GM12878 (cell line): ENCODE measurements at regions not wholly inside any gene's neighbourhood (a gene's known extent, or its start where the extent isn't known, plus 50 kb on each side); places are given as distances from the start of the nearest gene placed in this dataset.

Source experiments
- ATAC-seq: fragments of 200-7000 bp; cut with Tn5 transposase; 3 replicates; pipeline ENCODE4 v1.9.1; 2020; ENCODE audit warnings: mild to moderate bottlenecking, moderate library complexity
- BruUV-seq: library from RNA; stranded (reverse); fragments of 400-500 nt; replicated peaks from 2 replicates; lab custom pipeline; 2021; lab: Mats Ljungman, UMichigan
- CTCF ChIA-PET: fragments of 300-600 bp; sonication (Branson Sonifier 250); formaldehyde crosslinking; extraction: SDS; loops from one replicate; lab custom pipeline; 2021; ENCODE audit warnings: inconsistent platforms; lab: Yijun Ruan, JAX
- POLR2A ChIA-PET: fragments of 350-600 bp; formaldehyde crosslinking; extraction: SDS; loops from one replicate; lab custom pipeline; 2021; ENCODE audit warnings: inconsistent platforms; lab: Charles Lee
- RAD21 ChIA-PET: fragments of 300-600 bp; sonication (Branson Sonifier 250); formaldehyde crosslinking; loops from one replicate; lab custom pipeline; 2023; ENCODE audit warnings: antibody characterized with exemption; ENCODE audit not compliant: unreplicated experiment; lab: Charles Lee
- SMC1A ChIA-PET: fragments of 300-600 bp; sonication (Branson Sonifier 250); formaldehyde crosslinking; loops from one replicate; lab custom pipeline; 2023; ENCODE audit not compliant: unreplicated experiment, uncharacterized antibody; lab: Charles Lee
- DNase-seq: peaks from one replicate; pipeline ENCODE4 v3.0.0-alpha.2; 2011; ENCODE audit warnings: low read depth, low spot score
- FAIRE-seq: peaks from 3 replicates; lab custom pipeline; 2011; peaks lifted over from hg19 to GRCh38; lab: Jason Lieb, UNC
- H2AFZ ChIP-seq: 2 replicates; pipeline ENCODE4 v1.6.0; 2011; ENCODE audit warnings: low read depth, low read length, control low read depth; ENCODE audit not compliant: control insufficient read depth
- H3K27ac ChIP-seq: 2 replicates; pipeline ENCODE4 v1.5.1; 2011; ENCODE audit warnings: control low read depth; ENCODE audit not compliant: control insufficient read depth, insufficient read depth
- H3K27me3 ChIP-seq, 2 experiments: replicated peaks in 1 of 2; 2 replicates each; pipeline versions ENCODE4 v1.6.0 to v1.6.1; 2011; ENCODE audit warnings: low read length in 1 of 2; ENCODE audit not compliant: control insufficient read depth in 2 of 2, insufficient read depth in 2 of 2
- H3K36me3 ChIP-seq, 2 experiments: 2 replicates each; pipeline ENCODE4 v1.5.1; 2011; ENCODE audit warnings: low read length in 1 of 2; ENCODE audit not compliant: control insufficient read depth in 2 of 2, insufficient read depth in 2 of 2
- H3K4me1 ChIP-seq: 2 replicates; pipeline ENCODE4 v1.6.1; 2011; ENCODE audit warnings: mild to moderate bottlenecking, low read length, moderate library complexity, mixed read lengths; ENCODE audit not compliant: control insufficient read depth, insufficient read depth
- H3K4me2 ChIP-seq: 2 replicates; pipeline ENCODE4 v1.6.0; 2011; ENCODE audit warnings: control low read depth; ENCODE audit not compliant: control insufficient read depth, insufficient read depth
- H3K4me3 ChIP-seq: fragments of 200-600 bp; sonication (generic); 2 replicates; pipeline ENCODE4 v1.5.1; 2016
- H3K79me2 ChIP-seq: 2 replicates; pipeline ENCODE4 v1.6.0; 2011; ENCODE audit warnings: low read length; ENCODE audit not compliant: control insufficient read depth, insufficient read depth
- H3K9ac ChIP-seq: 2 replicates; pipeline ENCODE4 v1.8.0; 2011; ENCODE audit warnings: low read length, control low read depth, mixed read lengths; ENCODE audit not compliant: control insufficient read depth, insufficient read depth
- H3K9me3 ChIP-seq: replicated peaks from 3 replicates; pipeline ENCODE4 v1.5.1; 2011; ENCODE audit warnings: mild to moderate bottlenecking, low read length; ENCODE audit not compliant: control insufficient read depth, insufficient read depth
- H4K20me1 ChIP-seq: 2 replicates; pipeline ENCODE4 v1.6.0; 2011; ENCODE audit not compliant: control insufficient read depth, insufficient read depth
- CHD4 ChIP-seq: fragments of 200-600 bp; sonication (generic); IDR thresholded peaks from 2 replicates; pipeline ENCODE4 v1.6.1; 2016; ENCODE audit warnings: mild to moderate bottlenecking
- EZH2 ChIP-seq: IDR thresholded peaks from 2 replicates; pipeline ENCODE4 v1.6.1; 2012; ENCODE audit warnings: low read depth, mild to moderate bottlenecking, control low read depth, inconsistent platforms, low read length, borderline replicate concordance; ENCODE audit not compliant: control insufficient read depth
- GABPA ChIP-seq: IDR thresholded peaks from 2 replicates; pipeline ENCODE4 v1.6.1; 2014; ENCODE audit warnings: antibody characterized with exemption, low read depth, mild to moderate bottlenecking, inconsistent platforms
- GATAD2B ChIP-seq: fragments of 450-650 bp; conservative IDR thresholded peaks from 2 replicates; pipeline ENCODE4 v1.6.1; 2017; ENCODE audit warnings: low read depth, mild to moderate bottlenecking, moderate library complexity
- JUNB ChIP-seq: IDR thresholded peaks from 2 replicates; pipeline ENCODE4 v1.6.1; 2016; ENCODE audit warnings: antibody characterized with exemption, mild to moderate bottlenecking
- MYC ChIP-seq: IDR thresholded peaks from 2 replicates; pipeline ENCODE4 v1.6.1; 2011; ENCODE audit warnings: mild to moderate bottlenecking, low read length, moderate library complexity, inconsistent platforms; ENCODE audit not compliant: insufficient read depth, insufficient replicate concordance, insufficient read length, severe bottlenecking
- PML ChIP-seq: IDR thresholded peaks from 2 replicates; pipeline ENCODE4 v1.6.1; 2012; ENCODE audit warnings: low read length, inconsistent platforms
- SP1 ChIP-seq: IDR thresholded peaks from one replicate; pipeline ENCODE4 v1.6.1; 2011; ENCODE audit warnings: low read depth, low read length
- STAT3 ChIP-seq: IDR thresholded peaks from 2 replicates; pipeline ENCODE4 v1.6.1; 2011; ENCODE audit warnings: low read depth, low read length, improper control_type of control experiment
- WRNIP1 ChIP-seq: IDR thresholded peaks from 2 replicates; pipeline ENCODE4 v1.6.1; 2011; ENCODE audit warnings: low read depth, low read length, improper control_type of control experiment, borderline replicate concordance
- ZNF622 ChIP-seq: fragments of 450-650 bp; IDR thresholded peaks from 2 replicates; pipeline ENCODE4 v1.6.1; 2017; ENCODE audit warnings: mild to moderate bottlenecking, inconsistent platforms
- ZZZ3 ChIP-seq: IDR thresholded peaks from 2 replicates; pipeline ENCODE4 v1.6.1; 2011; ENCODE audit warnings: low read depth; ENCODE audit not compliant: control insufficient read depth, insufficient read length
- WGBS: methylation state at CpG from one replicate; pipeline ENCODE4 v1.1.6; 2016; ENCODE audit warnings: low lambda C conversion rate; ENCODE audit not compliant: insufficient replicate concordance, insufficient coverage; ENCODE audit errors: missing lambda C conversion rate; 5-methylcytosine and 5-hydroxymethylcytosine counted together
- in situ Hi-C: fragments of 300-500 bp; cut with MboI; formaldehyde crosslinking; loops from 9 replicates; pipeline ENCODE4 v1.14.3; 2018; ENCODE audit warnings: mixed read lengths
- intact Hi-C: fragments of 100-400 bp; cut with micrococcal nuclease; formaldehyde crosslinking; loops from one replicate; pipeline ENCODE4 v1.14.2; 2022; ENCODE audit not compliant: unreplicated experiment
- TF ChIP-seq, protein P1 (sequence below): IDR thresholded peaks from 2 replicates; pipeline ENCODE4 v1.6.1; 2012; ENCODE audit warnings: improper control_type of control experiment, low read depth, low read length; ENCODE audit not compliant: insufficient replicate concordance
- TF ChIP-seq, protein P2 (sequence below): fragments of 450-650 bp; IDR thresholded peaks from 2 replicates; pipeline ENCODE4 v1.6.1; 2016; ENCODE audit warnings: mild to moderate bottlenecking, moderate library complexity, borderline replicate concordance

- TF ChIP-seq, protein P1, sequence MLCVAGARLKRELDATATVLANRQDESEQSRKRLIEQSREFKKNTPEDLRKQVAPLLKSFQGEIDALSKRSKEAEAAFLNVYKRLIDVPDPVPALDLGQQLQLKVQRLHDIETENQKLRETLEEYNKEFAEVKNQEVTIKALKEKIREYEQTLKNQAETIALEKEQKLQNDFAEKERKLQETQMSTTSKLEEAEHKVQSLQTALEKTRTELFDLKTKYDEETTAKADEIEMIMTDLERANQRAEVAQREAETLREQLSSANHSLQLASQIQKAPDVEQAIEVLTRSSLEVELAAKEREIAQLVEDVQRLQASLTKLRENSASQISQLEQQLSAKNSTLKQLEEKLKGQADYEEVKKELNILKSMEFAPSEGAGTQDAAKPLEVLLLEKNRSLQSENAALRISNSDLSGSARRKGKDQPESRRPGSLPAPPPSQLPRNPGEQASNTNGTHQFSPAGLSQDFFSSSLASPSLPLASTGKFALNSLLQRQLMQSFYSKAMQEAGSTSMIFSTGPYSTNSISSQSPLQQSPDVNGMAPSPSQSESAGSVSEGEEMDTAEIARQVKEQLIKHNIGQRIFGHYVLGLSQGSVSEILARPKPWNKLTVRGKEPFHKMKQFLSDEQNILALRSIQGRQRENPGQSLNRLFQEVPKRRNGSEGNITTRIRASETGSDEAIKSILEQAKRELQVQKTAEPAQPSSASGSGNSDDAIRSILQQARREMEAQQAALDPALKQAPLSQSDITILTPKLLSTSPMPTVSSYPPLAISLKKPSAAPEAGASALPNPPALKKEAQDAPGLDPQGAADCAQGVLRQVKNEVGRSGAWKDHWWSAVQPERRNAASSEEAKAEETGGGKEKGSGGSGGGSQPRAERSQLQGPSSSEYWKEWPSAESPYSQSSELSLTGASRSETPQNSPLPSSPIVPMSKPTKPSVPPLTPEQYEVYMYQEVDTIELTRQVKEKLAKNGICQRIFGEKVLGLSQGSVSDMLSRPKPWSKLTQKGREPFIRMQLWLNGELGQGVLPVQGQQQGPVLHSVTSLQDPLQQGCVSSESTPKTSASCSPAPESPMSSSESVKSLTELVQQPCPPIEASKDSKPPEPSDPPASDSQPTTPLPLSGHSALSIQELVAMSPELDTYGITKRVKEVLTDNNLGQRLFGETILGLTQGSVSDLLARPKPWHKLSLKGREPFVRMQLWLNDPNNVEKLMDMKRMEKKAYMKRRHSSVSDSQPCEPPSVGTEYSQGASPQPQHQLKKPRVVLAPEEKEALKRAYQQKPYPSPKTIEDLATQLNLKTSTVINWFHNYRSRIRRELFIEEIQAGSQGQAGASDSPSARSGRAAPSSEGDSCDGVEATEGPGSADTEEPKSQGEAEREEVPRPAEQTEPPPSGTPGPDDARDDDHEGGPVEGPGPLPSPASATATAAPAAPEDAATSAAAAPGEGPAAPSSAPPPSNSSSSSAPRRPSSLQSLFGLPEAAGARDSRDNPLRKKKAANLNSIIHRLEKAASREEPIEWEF: no peak
- no peak for TF ChIP-seq STAT3
Observed at GRCh38 chr12:129966146-129966995, 62.5 kb upstream of the TMEM132D start (continued).

DNA sequence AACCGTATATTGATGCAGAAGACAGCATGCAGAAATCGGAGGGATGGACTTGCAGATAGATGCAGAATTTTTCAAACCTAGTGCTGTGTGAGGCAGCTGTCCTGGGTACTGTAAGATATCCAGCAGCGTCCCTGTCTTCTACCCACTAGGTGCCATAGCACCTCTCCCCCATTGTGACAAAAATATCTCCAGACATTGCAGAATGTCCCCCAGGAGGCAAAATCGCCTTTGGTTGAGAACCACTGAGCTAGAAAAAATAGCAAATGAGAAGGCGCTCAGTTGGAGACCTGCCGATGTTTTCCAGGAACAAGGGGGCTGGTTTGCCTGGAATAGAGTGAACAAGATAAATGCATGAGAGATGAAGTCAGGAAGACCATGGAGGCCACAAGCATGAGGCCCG is 67.9 kb upstream of the TMEM132D start:
- H3K27me3 ChIP-seq: no peaks in the 10 kb centered on the region
- WGBS: 23% methylated on average over 7 of the region's 7 CpGs
- H3K4me1 ChIP-seq: no peaks in the 10 kb centered on the region
- no peaks in the 10 kb centered on the region for H4K20me1 ChIP-seq
- in situ Hi-C loops (no loop called here), intact Hi-C loops (no loop called here)
- H2AFZ ChIP-seq: no peak overlapping the region
- no peak overlapping the region for H3K27ac ChIP-seq
- no TSS peak for BruUV-seq
- RAD21 ChIA-PET: no interaction called here
- CTCF ChIA-PET: no interaction called here
- ATAC-seq: no peak
- SMC1A ChIA-PET: no interaction called here
- no peak overlapping the region for H3K9ac ChIP-seq
- no peak for DNase-seq
- no peaks in the 10 kb centered on the region for H3K36me3 ChIP-seq
- no peak overlapping the region for H3K4me3 ChIP-seq
- H3K9me3 ChIP-seq: no peaks in the 10 kb centered on the region
- H3K4me2 ChIP-seq: no peak overlapping the region
- no peak for FAIRE-seq
- no peaks in the 10 kb centered on the region for H3K79me2 ChIP-seq
- POLR2A ChIA-PET: no interaction called here
- TF ChIP-seq GATAD2B (no peak), ZNF622 (no peak), MYC (no peak), CHD4 (no peak), WRNIP1 (no peak), JUNB (no peak), PML (no peak), GABPA (no peak), EZH2 (no peak), ZZZ3 (no peak), SP1 (no peak)
- TF ChIP-seq, protein P2, sequence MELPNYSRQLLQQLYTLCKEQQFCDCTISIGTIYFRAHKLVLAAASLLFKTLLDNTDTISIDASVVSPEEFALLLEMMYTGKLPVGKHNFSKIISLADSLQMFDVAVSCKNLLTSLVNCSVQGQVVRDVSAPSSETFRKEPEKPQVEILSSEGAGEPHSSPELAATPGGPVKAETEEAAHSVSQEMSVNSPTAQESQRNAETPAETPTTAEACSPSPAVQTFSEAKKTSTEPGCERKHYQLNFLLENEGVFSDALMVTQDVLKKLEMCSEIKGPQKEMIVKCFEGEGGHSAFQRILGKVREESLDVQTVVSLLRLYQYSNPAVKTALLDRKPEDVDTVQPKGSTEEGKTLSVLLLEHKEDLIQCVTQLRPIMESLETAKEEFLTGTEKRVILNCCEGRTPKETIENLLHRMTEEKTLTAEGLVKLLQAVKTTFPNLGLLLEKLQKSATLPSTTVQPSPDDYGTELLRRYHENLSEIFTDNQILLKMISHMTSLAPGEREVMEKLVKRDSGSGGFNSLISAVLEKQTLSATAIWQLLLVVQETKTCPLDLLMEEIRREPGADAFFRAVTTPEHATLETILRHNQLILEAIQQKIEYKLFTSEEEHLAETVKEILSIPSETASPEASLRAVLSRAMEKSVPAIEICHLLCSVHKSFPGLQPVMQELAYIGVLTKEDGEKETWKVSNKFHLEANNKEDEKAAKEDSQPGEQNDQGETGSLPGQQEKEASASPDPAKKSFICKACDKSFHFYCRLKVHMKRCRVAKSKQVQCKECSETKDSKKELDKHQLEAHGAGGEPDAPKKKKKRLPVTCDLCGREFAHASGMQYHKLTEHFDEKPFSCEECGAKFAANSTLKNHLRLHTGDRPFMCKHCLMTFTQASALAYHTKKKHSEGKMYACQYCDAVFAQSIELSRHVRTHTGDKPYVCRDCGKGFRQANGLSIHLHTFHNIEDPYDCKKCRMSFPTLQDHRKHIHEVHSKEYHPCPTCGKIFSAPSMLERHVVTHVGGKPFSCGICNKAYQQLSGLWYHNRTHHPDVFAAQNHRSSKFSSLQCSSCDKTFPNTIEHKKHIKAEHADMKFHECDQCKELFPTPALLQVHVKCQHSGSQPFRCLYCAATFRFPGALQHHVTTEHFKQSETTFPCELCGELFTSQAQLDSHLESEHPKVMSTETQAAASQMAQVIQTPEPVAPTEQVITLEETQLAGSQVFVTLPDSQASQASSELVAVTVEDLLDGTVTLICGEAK: no peak
